HepG2 (cell line): ENCODE measurements at regions not wholly inside any gene's neighbourhood (a gene's known extent, or its start where the extent isn't known, plus 50 kb on each side); places are given as distances from the start of the nearest gene placed in this dataset.

Experiments
- ATAC-seq: fragments of 200-7000 bp; cut with Tn5 transposase; 3 replicates; pipeline ENCODE4 v1.9.1; 2020; ENCODE audit warnings: mild to moderate bottlenecking, moderate library complexity
- BruUV-seq: library from RNA; stranded (reverse); fragments of 400-500 nt; replicated peaks from 2 replicates; lab custom pipeline; 2021; lab: Mats Ljungman, UMichigan
- CTCF ChIA-PET: fragments of 300-600 bp; formaldehyde crosslinking; extraction: SDS; loops from one replicate; lab custom pipeline; 2021; ENCODE audit warnings: low total read pairs, inconsistent platforms, low intra/inter-chr PET ratio; lab: Yijun Ruan, JAX
- POLR2A ChIA-PET: fragments of 350-600 bp; sonication (Branson Sonifier 250); formaldehyde crosslinking; loops from one replicate; lab custom pipeline; 2020; ENCODE audit warnings: antibody characterized with exemption, inconsistent platforms; lab: Yijun Ruan, JAX
- DNase-seq: peaks from one replicate; pipeline ENCODE4 v3.0.0-alpha.2; 2015; ENCODE audit warnings: low spot score
- FAIRE-seq: peaks from 3 replicates; lab custom pipeline; 2011; peaks lifted over from hg19 to GRCh38; lab: Jason Lieb, UNC
- H2AFZ ChIP-seq: one replicate; pipeline ENCODE4 v1.6.1; 2011; ENCODE audit warnings: low read length, inconsistent platforms
- H3K27ac ChIP-seq: fragments of 300-600 bp; 3 replicates; pipeline ENCODE4 v1.8.0; 2011; ENCODE audit warnings: mixed run types, mild to moderate bottlenecking, mixed read lengths, low read length, inconsistent platforms; ENCODE audit not compliant: insufficient read depth; ENCODE audit errors: extremely low read length
- H3K27me3 ChIP-seq, 2 experiments: fragments of 200-600 bp in 1 of 2; 2 replicates in 1 of 2; 3 replicates in 1 of 2; pipeline versions ENCODE4 v1.6.0 to v1.8.0; 2011; ENCODE audit warnings: low read length in 2 of 2, mild to moderate bottlenecking in 2 of 2, moderate library complexity in 2 of 2, inconsistent platforms in 1 of 2; ENCODE audit not compliant: insufficient read depth in 2 of 2, control insufficient read depth in 1 of 2
- H3K36me3 ChIP-seq, 2 experiments: fragments of 200-600 bp in 1 of 2; replicated peaks in 1 of 2; 2 replicates in 1 of 2; 3 replicates in 1 of 2; pipeline versions ENCODE4 v1.5.1 to v1.8.0; 2011; ENCODE audit warnings: low read length in 2 of 2, inconsistent platforms in 1 of 2; ENCODE audit not compliant: insufficient read depth in 2 of 2, control insufficient read depth in 1 of 2
- H3K4me1 ChIP-seq: 2 replicates; pipeline ENCODE4 v1.5.1; 2012; ENCODE audit warnings: low read length, inconsistent platforms; ENCODE audit not compliant: insufficient read depth
- H3K4me2 ChIP-seq: 2 replicates; pipeline ENCODE4 v1.6.0; 2011; ENCODE audit warnings: low read depth, low read length, inconsistent platforms
- H3K4me3 ChIP-seq, 3 experiments: fragments of 200-600 bp in 1 of 3; sonication (generic), shearing (Covaris generic) in 1 of 3; replicated peaks in 1 of 3; 2 replicates each; pipeline ENCODE4 v1.5.1; 2011 to 2016; ENCODE audit warnings: low read length in 3 of 3, inconsistent platforms in 2 of 3, low read depth in 2 of 3, mild to moderate bottlenecking in 2 of 3, control low read depth in 1 of 3, mixed read lengths in 1 of 3; ENCODE audit not compliant: insufficient read depth in 1 of 3
- H3K79me2 ChIP-seq: one replicate; pipeline ENCODE4 v1.6.1; 2011; ENCODE audit warnings: low read length, inconsistent platforms; ENCODE audit not compliant: insufficient read depth
- H3K9ac ChIP-seq: 2 replicates; pipeline ENCODE4 v1.6.0; 2011; ENCODE audit warnings: mild to moderate bottlenecking, low read depth, low read length, inconsistent platforms; ENCODE audit not compliant: insufficient read depth
- H3K9me3 ChIP-seq: 2 replicates; pipeline ENCODE4 v1.5.1; 2012; ENCODE audit warnings: mild to moderate bottlenecking, low read length
- H4K20me1 ChIP-seq: 2 replicates; pipeline ENCODE4 v1.6.0; 2011; ENCODE audit warnings: inconsistent platforms, mild to moderate bottlenecking, low read length, moderate library complexity; ENCODE audit not compliant: insufficient read depth
- ARID5B ChIP-seq: IDR thresholded peaks from 2 replicates; pipeline ENCODE4 v1.4.0; 2020; ENCODE audit warnings: mild to moderate bottlenecking, missing genetic modification reagents
- EP300 ChIP-seq, 3 experiments: sonication (generic) in 1 of 3; formaldehyde crosslinking in 1 of 3; IDR thresholded peaks; 2 replicates each; pipeline versions ENCODE4 v1.5.1 to v1.6.1; 2011 to 2020; ENCODE audit warnings: low read depth in 2 of 3, low read length in 2 of 3, borderline replicate concordance in 1 of 3, improper control_type of control experiment in 1 of 3, mild to moderate bottlenecking in 1 of 3, missing genetic modification reagents in 1 of 3, moderate library complexity in 1 of 3
- JARID2 ChIP-seq: sonication (generic); formaldehyde crosslinking; IDR thresholded peaks from 2 replicates; pipeline ENCODE4 v1.8.1; 2023; ENCODE audit warnings: missing genetic modification reagents, inconsistent platforms; ENCODE audit not compliant: insufficient replicate concordance
- KLF12 ChIP-seq: sonication (generic); formaldehyde crosslinking; IDR thresholded peaks from 2 replicates; pipeline ENCODE4 v1.4.0; 2020; ENCODE audit warnings: missing genetic modification reagents, borderline replicate concordance
- PAWR ChIP-seq: sonication (generic); formaldehyde crosslinking; IDR thresholded peaks from 2 replicates; pipeline ENCODE4 v1.4.0; 2020; ENCODE audit warnings: missing genetic modification reagents, mild to moderate bottlenecking, borderline replicate concordance
- THAP9 ChIP-seq: sonication (generic); formaldehyde crosslinking; IDR thresholded peaks from 2 replicates; pipeline ENCODE4; 2020; ENCODE audit warnings: missing genetic modification reagents, mild to moderate bottlenecking, borderline replicate concordance
- ZNF614 ChIP-seq: IDR thresholded peaks from 2 replicates; pipeline ENCODE4 v1.6.1; 2018; ENCODE audit warnings: missing biosample characterization, missing genetic modification reagents, inconsistent platforms, borderline replicate concordance
- ZNF749 ChIP-seq: sonication (generic); formaldehyde crosslinking; IDR thresholded peaks from 2 replicates; pipeline ENCODE4 v1.8.0; 2022; ENCODE audit warnings: mild to moderate bottlenecking, missing genetic modification reagents, moderate library complexity, borderline replicate concordance
- ZNF850 ChIP-seq: sonication (generic); formaldehyde crosslinking; conservative IDR thresholded peaks from 2 replicates; pipeline ENCODE4 v1.9.0; 2021; ENCODE audit warnings: mild to moderate bottlenecking, missing genetic modification reagents
- WGBS: methylation state at CpG from one replicate; pipeline ENCODE4 v1.1.6; 2017; ENCODE audit warnings: low lambda C conversion rate; 5-methylcytosine and 5-hydroxymethylcytosine counted together
- in situ Hi-C: cut with HindIII; loops from 2 replicates; pipeline ENCODE4 v1.10.0; 2017; ENCODE audit warnings: low pct_unique_long_range_greater_than_20kb; ENCODE audit not compliant: extremely low pct_ligation_motif_present
- intact Hi-C: fragments of 100-400 bp; cut with micrococcal nuclease; formaldehyde crosslinking; loops from one replicate; pipeline ENCODE4 v1.10.0; 2022; ENCODE audit not compliant: unreplicated experiment

- no peak for FAIRE-seq
- Histone ChIP-seq H3K27ac (no peak overlapping the region), H3K27me3 (peaks cover 0 to 3% of the 10 kb centered on the region in 2 experiments; a peak in 1 of 5 replicates), H2AFZ (no peak overlapping the region), H4K20me1 (no peaks in the 10 kb centered on the region), H3K4me2 (no peak overlapping the region), H3K9me3 (no peaks in the 10 kb centered on the region), H3K4me1 (no peaks in the 10 kb centered on the region), H3K79me2 (no peaks in the 10 kb centered on the region), H3K36me3 (no peaks in the 10 kb centered on the region), H3K9ac (no peak overlapping the region), H3K4me3 (no peak overlapping the region)
- intact Hi-C loops (no loop called here), in situ Hi-C loops (no loop called here)
- POLR2A ChIA-PET, result no interaction called here
- no peak for DNase-seq
- TF ChIP-seq ZNF850 (CRISPR knock-in tag) (no peak), THAP9 (no peak), ZNF749 (CRISPR knock-in tag) (no peak)
- no TSS peak for BruUV-seq
- ATAC-seq, result no peak
- CTCF ChIA-PET, result no interaction called here
Measured at GRCh38 chr12:115121053-115121452, 437.1 kb upstream of the TBX3 start.

- H3K27ac ChIP-seq, result no peak overlapping the region
- H3K9ac ChIP-seq, result no peak overlapping the region
- H3K4me1 ChIP-seq, result no peaks in the 10 kb centered on the region
- ChIA-PET CTCF (no interaction called here), POLR2A (interaction anchor here (0.8 kb wide), 1 partner anchor 30 kb away, joined by 3 read pairs; no protein-coding TSS in a partner anchor)
- H3K9me3 ChIP-seq, result no peaks in the 10 kb centered on the region
- intact Hi-C loops, result no loop called here
- no peaks in the 10 kb centered on the region for H4K20me1 ChIP-seq
- BruUV-seq, result no TSS peak
- in situ Hi-C loops, result no loop called here
- H2AFZ ChIP-seq, result no peak overlapping the region
- H3K27me3 ChIP-seq, result peaks cover 0 to 3% of the 10 kb centered on the region in 2 experiments; a peak in 1 of 5 replicates
- FAIRE-seq (no peak), DNase-seq (no peak), ATAC-seq (no peak)
- H3K36me3 ChIP-seq, result no peaks in the 10 kb centered on the region
- no peaks in the 10 kb centered on the region for H3K79me2 ChIP-seq
- H3K4me3 ChIP-seq, result no peak overlapping the region
- 16% methylated on average over 3 of the region's 3 CpGs for WGBS
- no peak overlapping the region for H3K4me2 ChIP-seq
- no peak for TF ChIP-seq JARID2 (CRISPR knock-in tag)
- no peak for TF ChIP-seq KLF12 (CRISPR knock-in tag)
- TF ChIP-seq ZNF614 (CRISPR knock-in tag), result no peak
- peak in 1 of 2 experiments; percentile 37; a peak in 1 of 4 replicates for TF ChIP-seq EP300 (IDR thresholded peaks at IDR 0.05; ENCODE audit: low read depth in 2 of 2, low read length in 2 of 2)
- TF ChIP-seq EP300 (CRISPR knock-in tag; IDR thresholded peaks at IDR 0.05; ENCODE audit: borderline replicate concordance), result no peak
- no peak for TF ChIP-seq PAWR (CRISPR knock-in tag)
- peak; percentile 25; the same call in 1 of the 2 replicates for TF ChIP-seq ARID5B
Measured at GRCh38 chr12:115118177-115118724, 434.3 kb upstream of the TBX3 start.
